Fibroblast of the aortic adventitia (primary cell): ENCODE measurements at regions not wholly inside any gene's neighbourhood (a gene's known extent, or its start where the extent isn't known, plus 50 kb on each side); places are given as distances from the start of the nearest gene placed in this dataset.

Experiments
- DNase-seq: peaks from one replicate; pipeline ENCODE4 v3.0.0-alpha.2; 2010; ENCODE audit warnings: low read depth
- H3K4me3 ChIP-seq: 2 replicates; pipeline ENCODE4 v1.5.1; 2011; ENCODE audit warnings: low read depth, mild to moderate bottlenecking, control low read depth, low read length, moderate library complexity
- CTCF ChIP-seq: IDR thresholded peaks from 2 replicates; pipeline ENCODE4 v1.5.1; 2011; ENCODE audit warnings: mild to moderate bottlenecking, low read length, control low read depth, inconsistent platforms; ENCODE audit not compliant: insufficient read depth

GRCh38 chrX:130974323-130974722, 71.3 kb upstream of the ENOX2 start:
- no peak overlapping the region for H3K4me3 ChIP-seq
- TF ChIP-seq CTCF, result no peak
- DNase-seq, result peak; percentile 5

GRCh38 chrX:130975947-130976346, 72.9 kb upstream of the ENOX2 start:
- TF ChIP-seq CTCF, result peak; percentile 68
- peak; percentile 60 for DNase-seq
- no peak overlapping the region for H3K4me3 ChIP-seq

GRCh38 chrX:130981836-130982235, 76.3 kb upstream of the ARHGAP36 start:
- no peak overlapping the region for H3K4me3 ChIP-seq
- no peak for TF ChIP-seq CTCF
- no peak for DNase-seq

- DNase-seq, result no peak
- H3K4me3 ChIP-seq, result no peak overlapping the region
- no peak for TF ChIP-seq CTCF
Observed at GRCh38 chrX:130984782-130985181, 73.4 kb upstream of the ARHGAP36 start.

GRCh38 chrX:130987241-130987640, 70.9 kb upstream of the ARHGAP36 start:
- no peak for DNase-seq
- H3K4me3 ChIP-seq, result no peak overlapping the region
- TF ChIP-seq CTCF, result no peak

GRCh38 chrX:130990723-130991122, 67.4 kb upstream of the ARHGAP36 start:
- no peak for TF ChIP-seq CTCF
- H3K4me3 ChIP-seq, result no peak overlapping the region
- no peak for DNase-seq

GRCh38 chrX:130994671-130995070, 63.5 kb upstream of the ARHGAP36 start:
- peak; percentile 18 for DNase-seq
- H3K4me3 ChIP-seq, result no peak overlapping the region
- TF ChIP-seq CTCF, result peak; percentile 46
